ENCODE measurements at regions not wholly inside any gene's neighbourhood (a gene's known extent, or its start where the extent isn't known, plus 50 kb on each side); places are given as distances from the start of the nearest gene placed in this dataset.
"Not testable (repeated sequence)": the region's sequence is repeated elsewhere in the genome, so short reads cannot be mapped to it uniquely, and the experiment has no call there.

- no peak for DNase-seq
These were observed 674.3 kb downstream of the NSUN3 start for GRCh38 chr3:94737116-94737515.

GRCh38 chr3:94739420-94739819, 676.6 kb downstream of the NSUN3 start:
- no peak for DNase-seq

DNA sequence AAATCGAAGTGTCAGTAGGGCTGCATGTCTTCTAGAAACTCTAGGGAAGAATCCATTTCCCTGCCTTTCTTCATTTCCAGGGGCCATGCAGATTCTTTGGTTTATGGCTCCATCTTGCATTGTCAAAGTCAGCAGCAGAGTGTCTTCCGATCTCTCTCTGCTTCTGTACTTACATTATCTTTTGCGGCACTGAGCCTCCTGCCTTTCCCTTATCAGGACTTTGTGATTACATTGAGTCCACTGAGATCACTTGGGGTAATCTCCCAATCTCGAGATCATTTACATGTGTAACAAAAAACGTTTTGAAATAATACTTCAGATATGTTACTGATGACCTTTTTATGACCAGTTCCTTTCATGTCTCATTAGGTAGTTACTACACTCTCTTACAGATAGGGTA, 695.9 kb downstream of the NSUN3 start:
- DNase-seq, result no peak

DNA sequence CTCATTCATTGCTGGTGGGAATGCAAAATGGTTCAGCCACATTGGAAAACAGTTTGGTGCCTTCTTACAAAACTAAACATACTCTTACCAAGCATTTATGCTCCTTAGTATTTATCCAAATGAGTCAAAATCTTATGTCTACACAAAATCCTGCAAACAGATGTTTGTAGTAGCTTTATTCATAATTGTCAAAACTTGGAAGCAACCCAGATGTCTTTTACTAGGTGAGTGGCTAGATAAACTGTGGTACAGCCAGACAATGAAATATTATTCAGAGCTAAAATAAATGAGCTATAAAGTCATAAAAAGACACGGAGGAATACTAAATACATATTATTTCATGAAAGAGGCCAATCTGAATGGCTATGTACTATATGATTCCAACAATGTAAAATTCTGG, 709.5 kb downstream of the NSUN3 start:
- no peak for DNase-seq

- DNase-seq, result no peak
These were observed 712.9 kb downstream of the NSUN3 start for GRCh38 chr3:94775746-94776145.

DNA sequence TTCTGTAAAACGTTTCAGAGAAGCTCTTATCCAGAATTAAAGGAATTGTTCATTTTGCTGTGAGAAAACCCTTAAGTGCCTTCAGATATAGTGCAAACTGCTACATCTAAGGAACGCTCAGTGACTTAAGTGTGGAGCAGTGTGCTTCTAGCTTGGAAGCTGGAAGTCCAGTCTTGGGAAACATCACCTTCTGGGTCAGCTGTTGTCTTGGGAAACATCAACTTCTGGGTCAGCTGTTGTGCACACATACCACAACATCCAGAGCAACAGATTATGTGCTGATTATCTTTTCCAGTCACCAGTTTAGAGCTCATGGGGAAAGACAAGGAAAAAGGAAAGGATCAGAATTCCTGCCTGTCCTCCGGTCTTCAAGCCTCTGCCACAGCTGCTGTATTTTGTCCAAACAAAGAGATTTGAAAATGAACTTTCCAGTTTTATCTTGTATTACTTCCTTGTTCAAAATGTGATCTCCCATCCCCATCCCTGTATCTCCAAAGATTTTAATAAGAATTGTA, 713.6 kb downstream of the NSUN3 start:
- no peak for DNase-seq

DNA sequence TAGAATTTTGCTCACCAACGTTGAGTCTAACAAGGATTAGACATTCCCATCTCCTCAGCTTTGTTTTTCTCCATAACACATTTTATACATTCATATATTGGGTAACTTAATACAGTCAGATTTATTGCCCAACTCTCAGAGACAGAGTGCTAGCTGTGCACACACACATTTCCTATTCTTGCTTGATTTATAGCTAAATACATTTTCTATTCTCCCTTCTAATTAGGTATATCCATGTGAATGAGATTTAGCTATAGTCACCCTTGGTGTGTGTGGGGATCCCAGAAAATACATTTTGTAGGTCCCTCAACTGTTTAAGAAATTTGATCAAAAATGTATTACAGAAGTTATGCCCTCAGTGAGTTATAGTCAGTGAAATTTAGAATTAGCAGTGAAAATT, 715.4 kb downstream of the NSUN3 start:
- DNase-seq, result no peak

- no peak for DNase-seq
These were observed 716.1 kb downstream of the NSUN3 start for GRCh38 chr3:94778814-94779494.

DNA sequence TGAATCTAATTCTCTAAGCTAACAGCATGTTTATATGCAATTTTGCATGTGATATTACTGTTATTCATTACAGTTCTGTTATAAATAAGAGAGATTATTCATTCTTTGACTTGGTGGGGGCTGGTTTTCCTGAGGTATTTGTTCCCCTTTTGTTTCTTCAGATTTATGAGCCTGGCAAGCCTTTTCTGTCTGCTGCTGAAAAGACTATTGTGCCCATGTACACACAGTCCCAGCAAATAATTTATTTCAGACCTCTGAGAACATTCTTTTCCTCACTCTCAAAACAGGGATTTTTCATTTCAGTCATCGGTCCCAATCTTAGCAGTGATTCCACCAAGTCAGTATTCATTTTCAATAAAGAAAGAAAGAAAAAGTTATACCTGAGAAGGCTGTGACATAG, 716.8 kb downstream of the NSUN3 start:
- no peak for DNase-seq

- no peak for DNase-seq
These were observed 721.4 kb downstream of the NSUN3 start for GRCh38 chr3:94784274-94784673.

GRCh38 chr3:94787066-94787465, 724.2 kb downstream of the NSUN3 start:
- no peak for DNase-seq

- DNase-seq, result no peak
These were observed 724.9 kb downstream of the NSUN3 start for GRCh38 chr3:94787734-94788270.

DNA sequence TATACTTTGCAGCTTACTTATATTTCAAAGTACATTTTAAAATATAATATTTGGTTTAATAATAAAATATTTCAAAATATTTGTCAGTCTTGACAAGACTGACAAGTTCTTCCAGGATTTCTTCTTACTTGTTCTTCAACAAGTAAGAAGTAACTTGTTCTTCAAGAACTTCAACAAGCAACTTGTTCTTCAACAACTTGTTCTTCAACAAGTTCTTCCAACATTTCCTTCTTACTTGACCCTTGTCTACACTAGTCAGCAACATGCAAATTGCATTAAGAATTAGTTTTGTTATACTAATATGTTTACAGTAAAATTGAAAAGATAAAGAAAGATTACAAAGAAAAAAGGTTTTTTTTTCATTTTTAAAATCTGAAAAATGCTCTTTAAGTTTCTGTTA, 731.7 kb downstream of the NSUN3 start:
- no peak for DNase-seq

GRCh38 chr3:94799420-94800060, 736.7 kb downstream of the NSUN3 start:
- no peak for DNase-seq

DNA sequence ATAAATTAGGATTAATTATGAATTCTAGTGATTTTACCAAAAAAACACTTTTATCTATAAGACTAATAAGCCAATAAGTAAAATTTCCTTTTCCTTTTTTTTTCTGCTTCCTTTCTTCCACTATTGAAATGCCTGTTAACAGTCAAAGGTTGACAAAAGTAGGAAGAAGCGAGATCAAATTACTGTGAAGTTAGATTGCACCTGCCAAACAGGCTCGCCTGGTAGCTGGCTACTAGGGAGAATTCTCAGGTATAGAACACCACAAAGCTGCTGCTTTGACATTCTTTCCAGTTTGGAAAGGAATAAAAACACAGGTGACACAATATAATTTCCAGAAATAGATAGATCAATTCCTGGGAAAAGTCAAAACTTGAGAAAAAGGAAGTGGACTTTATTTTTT, 749.0 kb downstream of the NSUN3 start:
- no peak for DNase-seq

DNA sequence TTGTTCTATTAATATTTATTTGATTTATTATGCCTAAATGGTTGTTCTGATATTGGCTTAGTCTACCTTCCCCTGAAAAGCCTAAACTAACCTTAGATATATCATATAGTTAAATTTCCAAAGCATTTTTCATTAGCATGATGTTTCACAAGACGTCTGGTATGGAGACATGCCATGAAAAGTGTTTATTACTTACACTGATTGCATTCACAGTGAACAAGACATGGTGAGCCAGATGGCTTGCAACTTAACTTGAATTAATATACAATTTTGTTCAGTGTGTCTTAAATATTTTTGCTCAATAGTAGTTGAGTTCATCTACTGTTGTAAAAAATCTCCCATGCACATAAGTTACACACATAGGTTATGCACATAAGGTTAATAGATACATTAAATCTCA, 758.4 kb downstream of the NSUN3 start:
- no peak for DNase-seq

GRCh38 chr3:94822298-94822697, 759.4 kb downstream of the NSUN3 start:
- no peak for DNase-seq

DNA sequence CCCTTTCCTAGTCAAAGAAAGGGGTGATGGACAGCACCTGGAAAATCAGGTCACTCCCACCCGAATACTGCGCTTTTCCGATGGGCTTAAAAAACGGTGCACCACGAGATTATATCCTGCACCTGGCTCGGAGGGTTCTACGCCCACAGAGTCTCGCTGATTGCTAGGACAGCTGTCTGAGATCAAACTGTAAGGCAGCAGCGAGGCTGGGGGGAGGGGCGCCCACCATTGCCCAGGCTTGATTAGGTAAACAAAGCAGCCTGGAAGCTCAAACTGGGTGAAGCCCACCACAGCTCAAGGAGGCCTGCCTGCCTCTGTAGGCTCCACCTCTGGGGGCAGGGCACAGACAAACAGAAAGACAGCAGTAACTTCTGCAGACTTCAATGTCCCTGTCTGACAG, 783.4 kb downstream of the NSUN3 start:
- DNase-seq, result not testable (repeated sequence)

DNA sequence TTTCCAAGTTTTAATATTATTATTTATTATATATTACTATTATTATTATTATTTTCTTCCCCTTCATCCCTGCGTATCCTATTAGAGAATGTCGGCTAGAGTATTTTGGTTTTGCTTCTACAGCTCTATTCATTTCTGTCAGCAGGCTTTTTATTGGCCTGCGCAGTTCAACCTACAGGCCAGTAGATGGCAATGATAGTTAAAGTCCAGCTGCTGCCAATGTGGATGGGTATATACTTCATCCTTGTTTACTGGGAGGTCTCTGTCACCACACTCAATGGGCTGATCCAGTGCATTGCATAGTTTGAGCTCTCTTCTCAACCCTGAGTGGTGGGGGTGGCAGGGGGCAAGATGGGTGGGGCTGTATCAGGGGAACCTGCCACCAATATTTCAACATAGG, 799.8 kb downstream of the NSUN3 start:
- no peak for DNase-seq

DNA sequence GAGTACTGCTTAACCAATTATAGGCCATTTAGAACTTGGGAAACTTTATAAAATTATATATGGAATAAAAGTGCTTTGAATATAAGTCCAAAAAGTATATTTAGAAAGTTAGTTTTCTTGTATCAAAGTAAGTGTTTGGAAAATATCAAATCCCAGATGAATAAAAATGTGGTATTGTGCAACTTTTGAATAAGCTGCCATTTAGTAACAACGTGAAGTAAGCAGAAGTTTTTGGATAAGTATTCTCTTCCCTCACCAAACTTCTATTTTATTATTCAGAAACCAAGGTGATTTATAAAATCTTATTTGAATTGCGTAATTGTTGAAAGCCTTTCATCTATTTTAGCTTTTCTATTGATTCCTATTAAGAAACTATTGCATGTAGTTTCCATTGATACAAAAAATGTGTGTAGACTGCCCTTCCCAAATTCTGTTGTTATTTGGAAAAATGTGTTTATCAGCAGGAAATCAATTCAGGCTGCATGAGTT, 806.2 kb downstream of the NSUN3 start:
- DNase-seq, result no peak

- no peak for DNase-seq
These were observed 810.9 kb downstream of the NSUN3 start for GRCh38 chr3:94873751-94874150.

DNA sequence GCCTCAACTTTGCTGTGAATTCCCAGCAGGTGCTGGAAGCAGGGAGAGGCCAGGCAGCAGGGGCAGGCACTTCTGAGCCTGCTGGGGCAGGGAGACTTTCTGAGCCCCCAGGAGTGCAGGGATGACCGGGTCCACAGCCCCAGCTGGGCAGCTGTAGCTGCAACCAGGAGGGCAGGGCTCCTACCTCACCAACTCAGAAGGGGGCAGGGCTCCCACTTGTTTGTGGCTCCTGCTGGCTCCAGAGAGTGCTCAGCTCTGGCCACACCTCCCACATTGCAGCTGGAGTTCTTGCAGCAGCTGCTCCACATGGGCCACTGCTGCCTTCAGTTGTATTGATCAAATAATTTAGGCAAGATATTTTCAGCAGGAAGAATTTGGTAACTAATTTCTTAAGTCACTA, 812.3 kb downstream of the NSUN3 start:
- no peak for DNase-seq

DNA sequence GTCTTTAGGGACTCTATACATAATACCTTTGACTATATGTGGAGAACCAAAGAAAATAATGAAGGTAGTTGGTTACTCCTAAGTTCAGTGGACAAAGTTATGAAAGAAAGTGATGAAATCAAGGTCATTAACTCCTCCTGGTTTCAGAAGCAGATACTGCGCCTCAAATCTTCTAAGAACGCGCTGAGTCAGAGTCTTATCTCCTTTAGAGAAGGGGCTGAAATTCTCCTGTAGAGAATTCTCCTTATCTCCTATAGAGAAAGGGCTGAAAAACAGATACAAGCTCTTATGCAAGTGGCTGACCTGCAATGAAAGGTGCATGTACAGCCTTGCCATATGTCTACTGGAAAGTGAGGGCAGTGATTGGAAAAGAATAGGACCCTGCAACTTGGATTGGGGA, 824.2 kb downstream of the NSUN3 start:
- DNase-seq, result no peak

GRCh38 chr3:94896994-94897393, 834.1 kb downstream of the NSUN3 start:
- no peak for DNase-seq
